Occipital lobe (tissue), 1 donor: ENCODE measurements at regions not wholly inside any gene's neighbourhood (a gene's known extent, or its start where the extent isn't known, plus 50 kb on each side); places are given as distances from the start of the nearest gene placed in this dataset.

Source experiments
- DNase-seq: peaks from one replicate; lab custom pipeline; 2025; lab: John Stamatoyannopoulos, UW

DNA sequence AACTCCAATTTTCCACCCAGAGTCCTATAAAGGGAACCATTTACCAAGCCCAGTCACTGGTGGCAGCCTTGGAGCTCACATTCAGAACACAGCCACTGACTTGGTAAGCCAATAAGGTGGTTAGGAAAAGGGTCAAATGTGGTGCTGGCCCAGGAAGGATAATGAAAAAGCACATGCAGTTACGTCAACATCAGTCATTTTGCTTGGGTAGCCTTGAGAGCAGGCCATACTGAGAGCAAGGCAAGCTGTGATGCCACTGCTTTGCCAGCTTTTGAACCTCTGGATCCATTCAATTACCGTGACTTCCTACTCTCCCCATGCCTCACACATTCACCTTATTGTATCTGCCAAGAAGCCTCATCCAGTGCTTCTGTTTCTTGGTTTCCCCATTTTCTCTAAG is 253.6 kb downstream of the OPA1 start:
- no peak for DNase-seq

DNA sequence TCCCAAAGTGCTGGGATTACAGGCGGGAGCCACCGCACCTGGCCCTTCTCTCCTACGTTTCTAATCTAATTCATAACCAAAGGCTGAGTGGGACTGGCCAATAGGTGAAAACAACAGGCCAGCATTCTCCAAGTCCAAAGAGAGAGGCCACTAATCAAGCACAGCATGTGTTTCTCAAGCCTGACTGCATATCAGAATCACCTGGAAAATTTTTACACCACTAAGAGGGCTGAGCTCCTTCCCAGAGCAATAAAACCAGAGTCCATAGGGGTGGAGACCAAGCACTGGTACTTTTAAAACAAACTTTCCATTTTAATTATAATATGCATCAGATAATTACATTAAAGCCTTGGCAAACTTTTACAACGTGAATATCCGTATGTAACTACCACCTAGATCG is 254.4 kb downstream of the OPA1 start:
- no peak for DNase-seq

- DNase-seq, result no peak
Measured at GRCh38 chr3:193848547-193848946, 255.5 kb downstream of the OPA1 start.

- no peak for DNase-seq
Measured at GRCh38 chr3:193850084-193850619, 257.1 kb downstream of the OPA1 start.

DNA sequence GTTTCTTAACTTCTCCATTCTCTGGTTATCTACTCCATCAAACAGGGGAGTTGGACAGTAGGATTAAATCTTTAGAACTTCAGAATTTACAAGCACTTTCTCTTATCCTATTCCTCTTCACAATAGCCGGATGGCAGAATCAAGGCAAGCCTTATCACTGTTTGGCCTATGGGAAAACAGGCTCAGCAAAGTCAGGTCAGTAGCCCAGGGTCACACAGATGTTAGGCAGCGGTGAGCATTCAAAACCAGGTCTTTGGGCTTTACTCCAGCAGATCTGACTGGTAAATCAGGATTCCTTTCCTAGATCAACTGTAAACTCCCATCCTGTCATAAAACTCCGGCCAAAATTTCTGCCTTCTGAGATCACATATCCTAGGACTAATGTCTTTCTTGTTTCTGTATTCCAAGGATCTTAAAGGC is 258.4 kb downstream of the OPA1 start:
- no peak for DNase-seq

DNA sequence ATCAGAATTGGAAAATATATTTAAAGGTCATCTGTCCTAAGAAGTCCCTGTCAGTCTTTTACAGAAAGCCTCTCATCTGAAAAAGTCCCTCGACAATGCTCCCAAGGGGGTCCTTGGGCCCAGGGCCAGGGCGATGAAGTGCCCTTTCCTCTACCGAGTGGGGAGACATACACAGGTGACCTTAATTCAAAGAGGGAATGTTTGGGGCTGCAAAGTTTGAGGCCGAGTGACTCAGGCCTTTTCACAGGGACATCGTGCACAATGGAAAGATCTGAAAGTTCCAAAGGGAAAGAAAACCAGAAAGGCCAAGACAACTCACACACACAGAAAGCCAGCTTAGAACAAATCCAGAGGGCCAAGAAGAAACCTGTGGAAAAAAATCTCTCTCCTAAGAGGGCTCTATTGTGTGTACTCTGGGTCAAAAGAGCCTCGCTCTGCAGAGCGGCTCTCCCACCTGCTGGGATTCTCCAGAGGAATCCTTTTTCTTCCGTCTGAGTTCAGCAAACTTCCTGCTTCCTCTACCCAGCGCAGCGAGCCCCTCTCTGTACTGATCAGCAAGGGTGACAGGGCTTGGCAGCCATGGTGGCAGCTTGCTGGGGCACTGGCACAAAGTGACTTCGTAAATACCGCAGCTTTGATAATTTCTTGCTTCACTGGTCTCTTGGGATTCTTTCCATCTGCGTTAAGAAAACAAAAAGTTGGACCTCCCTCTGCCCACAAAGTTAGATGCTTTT is 259.1 kb downstream of the OPA1 start:
- DNase-seq, result no peak

DNA sequence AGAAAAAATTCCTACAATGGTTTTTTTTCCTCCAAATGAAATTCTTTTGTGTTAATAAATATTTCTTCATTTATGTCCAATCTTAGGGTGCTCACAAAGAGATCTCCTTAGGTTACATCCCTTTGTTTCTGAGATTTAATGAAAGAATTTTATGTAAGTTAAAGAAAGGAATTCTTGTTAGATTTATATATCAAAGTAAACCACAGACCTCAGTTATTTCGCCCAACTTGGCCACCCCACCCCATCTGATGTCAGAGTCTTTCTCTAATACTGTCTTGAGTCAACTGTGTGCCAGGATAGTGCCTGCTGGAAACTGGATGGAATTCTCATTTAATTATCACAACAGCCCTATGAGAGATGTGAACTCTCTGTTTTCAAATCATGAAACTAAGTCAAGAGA is 259.9 kb downstream of the OPA1 start:
- no peak for DNase-seq

DNA sequence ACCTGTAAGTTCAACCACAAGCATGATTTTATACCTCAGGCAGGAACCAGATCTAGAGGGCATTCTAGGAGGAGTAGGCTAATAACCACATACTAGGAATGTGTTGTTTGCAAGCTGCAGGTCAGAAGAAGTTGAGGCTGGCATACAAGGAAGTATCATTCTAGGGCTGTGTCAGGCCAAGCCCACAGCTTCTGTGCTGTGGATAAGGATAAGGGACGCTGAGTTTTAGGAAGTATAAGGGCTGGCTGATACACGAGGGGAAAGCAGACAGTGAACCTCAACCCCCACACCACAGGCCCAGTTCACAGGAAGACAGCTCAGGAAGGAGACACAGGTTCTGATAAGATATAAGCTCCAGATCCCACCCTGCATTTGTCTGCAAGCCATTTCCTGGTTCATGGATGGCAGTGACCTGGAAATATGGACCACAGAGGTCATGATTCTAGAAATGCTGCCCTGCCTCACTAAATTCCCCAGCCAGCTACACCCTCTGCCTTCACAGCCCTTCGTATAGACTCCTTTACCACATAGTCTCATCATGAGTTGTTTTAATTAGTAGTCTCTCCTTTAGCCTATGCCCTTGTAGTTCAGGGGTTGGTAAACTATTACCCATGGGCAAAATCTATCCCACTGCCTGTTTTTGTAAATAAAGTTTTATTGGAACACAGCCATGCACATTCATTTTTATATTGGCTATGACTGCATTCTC is 260.7 kb downstream of the OPA1 start:
- DNase-seq, result no peak

DNA sequence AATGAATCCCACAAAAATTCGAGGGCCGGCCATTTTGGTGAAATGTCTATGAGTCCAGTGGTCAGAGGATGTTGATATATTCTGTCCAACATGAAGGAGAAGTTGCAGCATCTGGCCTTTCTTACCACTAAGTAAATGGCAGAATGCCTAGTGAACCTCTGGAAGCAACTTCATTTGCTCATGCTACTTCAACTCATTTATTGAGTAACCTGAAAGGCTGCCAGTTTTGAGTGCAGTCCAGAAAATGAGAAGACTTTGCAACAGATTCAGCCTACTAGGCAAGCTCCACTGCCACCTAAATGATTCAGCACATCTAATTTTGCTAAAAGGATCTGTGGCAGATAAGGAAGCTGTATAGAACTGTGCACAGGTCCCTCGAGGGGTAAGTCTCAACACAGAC is 265.0 kb downstream of the OPA1 start:
- DNase-seq, result no peak

- no peak for DNase-seq
Measured at GRCh38 chr3:193859195-193859594, 266.2 kb downstream of the OPA1 start.

DNA sequence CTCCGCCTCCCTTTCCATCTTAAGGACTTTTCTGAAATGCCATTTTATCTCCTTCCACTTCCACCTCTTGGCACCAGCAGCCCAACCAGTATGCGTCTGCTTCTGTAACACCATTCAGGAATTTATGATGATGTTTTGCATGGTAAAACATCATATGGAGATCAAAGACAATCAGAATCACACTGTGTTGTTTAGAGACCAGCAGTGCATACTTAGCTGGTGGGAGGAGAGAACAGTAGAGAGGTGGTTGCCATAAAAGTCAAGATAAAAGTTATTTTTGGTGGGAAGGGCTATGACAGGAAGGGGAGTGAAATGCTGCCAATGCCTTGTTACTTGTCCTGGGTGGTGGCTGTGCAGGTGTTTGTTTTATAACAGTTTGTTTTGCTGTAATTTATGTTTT is 268.0 kb downstream of the OPA1 start:
- DNase-seq, result no peak

- no peak for DNase-seq
Measured at GRCh38 chr3:193862843-193863242, 269.8 kb downstream of the OPA1 start.

DNA sequence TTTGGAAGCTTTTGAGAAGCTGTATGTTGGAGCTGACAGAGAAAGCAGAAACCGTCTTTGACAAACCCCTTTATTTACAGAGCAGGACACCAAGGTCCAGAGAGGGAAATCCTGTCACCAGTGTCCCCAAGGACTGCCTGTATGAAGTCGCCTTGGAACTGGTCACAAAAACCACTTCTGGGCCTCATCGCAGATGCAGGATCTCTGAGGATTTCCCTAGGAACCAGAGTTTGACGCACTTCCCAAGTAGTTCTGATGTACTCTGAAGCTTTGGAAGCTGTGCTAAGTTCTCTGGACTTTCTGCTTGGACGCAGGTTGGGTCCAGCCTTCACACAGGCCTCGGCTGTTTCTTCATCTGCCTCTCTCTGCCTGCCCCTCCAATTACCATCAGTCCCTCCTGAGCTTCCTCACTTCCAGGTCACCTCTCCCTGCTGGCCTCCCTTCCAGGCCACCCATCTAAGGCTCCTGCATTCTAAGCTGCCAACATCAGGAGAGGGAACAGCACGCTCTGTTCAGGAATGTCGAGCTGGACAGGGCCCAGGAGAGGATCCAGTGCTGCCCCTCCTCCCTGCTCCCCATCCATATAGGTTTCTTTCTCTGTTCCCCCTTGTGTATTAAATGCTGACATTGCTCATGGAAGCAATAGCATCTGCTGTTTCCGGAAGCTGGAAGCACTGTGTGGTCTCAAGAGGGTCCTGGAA is 270.8 kb downstream of the OPA1 start:
- no peak for DNase-seq

DNA sequence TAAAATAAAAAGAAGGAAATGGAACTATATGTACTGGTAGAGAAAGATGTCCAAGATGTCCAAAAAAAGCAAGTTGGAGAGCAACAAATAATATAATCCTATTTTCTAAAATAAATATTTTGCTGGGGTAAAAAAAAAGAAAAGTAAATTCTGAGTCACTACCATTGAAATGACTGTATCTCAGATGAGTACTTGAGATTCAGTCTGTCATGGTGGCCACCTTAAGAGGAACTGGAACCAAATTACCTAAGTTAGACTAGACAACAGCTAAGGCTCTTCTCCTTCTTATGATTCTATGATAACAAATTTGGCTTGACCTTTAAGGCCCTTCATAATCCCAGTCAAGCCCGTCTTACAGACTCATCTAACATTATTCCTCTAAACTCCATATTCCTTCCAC is 270.6 kb upstream of the HES1 start:
- no peak for DNase-seq

DNA sequence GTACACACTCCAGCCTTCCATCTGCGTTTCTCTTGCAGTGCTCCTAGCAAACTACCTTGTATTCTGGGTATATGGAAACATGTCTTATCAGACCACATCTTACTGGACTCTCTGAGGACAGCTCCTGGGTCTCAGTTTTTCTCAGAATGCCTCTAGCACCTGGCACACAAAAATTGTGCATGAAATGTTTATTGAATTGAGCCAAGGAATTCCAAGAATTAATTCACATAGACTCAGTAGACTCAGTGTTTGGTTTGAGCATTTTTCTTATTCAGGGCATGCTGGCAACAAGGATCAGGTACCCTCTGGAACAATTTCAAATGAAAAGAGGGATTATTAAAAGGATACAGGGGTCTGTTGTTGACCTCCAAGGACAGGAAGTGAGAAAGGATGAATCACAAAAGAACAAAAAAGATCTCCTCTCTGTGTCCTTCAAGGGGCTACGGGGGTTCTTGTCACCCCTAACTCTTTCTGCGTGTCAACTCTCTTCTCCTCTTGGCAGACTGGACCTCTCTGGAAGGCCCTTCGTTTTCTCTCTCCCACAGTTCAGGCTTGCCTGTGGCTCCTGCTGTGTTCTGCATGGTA is 270.0 kb upstream of the HES1 start:
- DNase-seq, result no peak

DNA sequence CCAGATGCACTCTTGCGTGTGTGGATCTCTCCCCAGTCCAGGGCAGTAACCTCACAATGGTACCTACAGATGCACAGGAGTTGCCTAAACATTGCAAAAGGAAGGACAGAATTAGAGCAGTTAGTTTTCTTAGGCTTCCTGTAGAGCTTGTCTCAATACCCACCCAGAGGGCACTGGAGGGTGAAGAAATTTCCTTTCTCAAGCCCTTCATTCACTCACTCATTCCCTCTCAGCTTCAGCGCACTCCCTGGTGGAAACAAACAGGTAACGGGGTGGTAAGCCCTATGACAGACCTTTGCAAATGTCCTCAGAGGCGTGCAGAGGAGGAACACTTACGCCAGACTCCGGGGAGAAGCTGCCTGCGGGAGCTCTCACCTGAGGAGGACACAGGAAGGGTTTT is 267.4 kb upstream of the HES1 start:
- no peak for DNase-seq

DNA sequence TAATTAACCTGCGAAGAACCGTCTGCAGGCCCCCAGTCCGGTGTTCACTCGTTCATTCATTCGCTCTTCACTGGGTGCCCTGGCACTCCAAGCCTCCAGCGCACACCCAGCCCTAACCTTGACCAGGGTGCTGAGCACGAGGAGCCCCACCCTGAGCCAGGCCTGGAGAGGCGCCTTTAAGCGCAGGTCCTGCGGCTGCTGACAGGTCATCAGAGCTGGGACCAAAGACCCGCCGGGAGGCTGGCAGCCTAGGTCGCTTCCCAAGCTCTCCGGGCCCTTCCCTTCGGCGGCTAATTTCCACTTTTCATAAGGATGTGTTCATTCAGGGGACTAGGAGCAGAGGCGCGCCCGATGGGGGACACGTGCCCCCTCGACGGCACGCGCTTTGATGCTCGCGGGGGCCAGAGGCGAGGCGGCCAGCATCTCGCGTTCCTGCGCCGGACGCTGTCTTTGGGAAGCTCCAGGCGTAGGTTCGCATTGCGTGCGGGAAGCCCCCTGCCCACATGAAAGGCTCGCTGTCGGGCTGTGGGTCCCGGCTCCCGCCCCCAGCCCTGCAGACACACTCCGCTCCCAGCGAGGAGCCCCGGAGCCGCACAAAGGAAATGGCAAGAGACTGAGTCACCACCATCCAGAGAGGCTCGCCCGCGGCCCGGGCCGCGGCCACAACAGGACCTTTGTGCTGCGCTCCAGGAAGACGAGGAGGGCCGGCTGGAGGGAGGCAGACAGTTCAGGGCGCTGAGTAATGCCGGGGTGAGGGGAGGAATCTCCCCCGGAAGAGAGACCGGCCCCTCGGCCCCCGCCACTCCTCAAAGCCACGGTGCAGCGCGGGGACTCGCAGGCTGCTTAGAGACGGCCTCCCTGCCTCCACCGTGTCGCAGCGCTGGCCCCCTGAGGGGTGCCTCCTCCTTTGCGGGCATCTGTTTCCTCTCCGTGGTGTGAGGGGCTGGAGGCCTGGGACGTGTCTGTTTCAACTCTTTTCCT is 266.4 kb upstream of the HES1 start:
- no peak for DNase-seq

- DNase-seq, result no peak
Measured at GRCh38 chr3:193870376-193871219, 265.4 kb upstream of the HES1 start.

DNA sequence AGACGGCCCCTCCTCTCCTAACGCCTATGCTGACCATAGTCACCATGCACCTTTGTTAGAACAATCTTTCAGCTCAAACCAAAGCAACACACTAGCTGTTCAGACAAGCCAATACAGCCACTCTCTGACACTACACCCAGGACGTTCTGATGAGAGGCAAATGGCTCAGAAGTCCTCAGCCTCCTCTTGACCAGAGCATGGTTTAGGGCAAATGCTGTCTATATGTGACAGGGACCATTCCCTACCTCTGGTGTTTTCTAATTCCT is 264.8 kb upstream of the HES1 start:
- DNase-seq, result no peak

GRCh38 chr3:193872265-193872753 is 263.6 kb upstream of the HES1 start:
- no peak for DNase-seq
